ENCODE measurements at regions not wholly inside any gene's neighbourhood (a gene's known extent, or its start where the extent isn't known, plus 50 kb on each side); places are given as distances from the start of the nearest gene placed in this dataset.

GRCh38 chr1:101170506-101171050 is 66.2 kb upstream of the S1PR1 start:
- TF ChIP-seq, protein P1, sequence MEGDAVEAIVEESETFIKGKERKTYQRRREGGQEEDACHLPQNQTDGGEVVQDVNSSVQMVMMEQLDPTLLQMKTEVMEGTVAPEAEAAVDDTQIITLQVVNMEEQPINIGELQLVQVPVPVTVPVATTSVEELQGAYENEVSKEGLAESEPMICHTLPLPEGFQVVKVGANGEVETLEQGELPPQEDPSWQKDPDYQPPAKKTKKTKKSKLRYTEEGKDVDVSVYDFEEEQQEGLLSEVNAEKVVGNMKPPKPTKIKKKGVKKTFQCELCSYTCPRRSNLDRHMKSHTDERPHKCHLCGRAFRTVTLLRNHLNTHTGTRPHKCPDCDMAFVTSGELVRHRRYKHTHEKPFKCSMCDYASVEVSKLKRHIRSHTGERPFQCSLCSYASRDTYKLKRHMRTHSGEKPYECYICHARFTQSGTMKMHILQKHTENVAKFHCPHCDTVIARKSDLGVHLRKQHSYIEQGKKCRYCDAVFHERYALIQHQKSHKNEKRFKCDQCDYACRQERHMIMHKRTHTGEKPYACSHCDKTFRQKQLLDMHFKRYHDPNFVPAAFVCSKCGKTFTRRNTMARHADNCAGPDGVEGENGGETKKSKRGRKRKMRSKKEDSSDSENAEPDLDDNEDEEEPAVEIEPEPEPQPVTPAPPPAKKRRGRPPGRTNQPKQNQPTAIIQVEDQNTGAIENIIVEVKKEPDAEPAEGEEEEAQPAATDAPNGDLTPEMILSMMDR (conservative IDR thresholded peaks at IDR 0.05; ENCODE audit: low read length) = no peak
- no peak for TF ChIP-seq EZH2phosphoT487 (IDR thresholded peaks at IDR 0.05; ENCODE audit: borderline replicate concordance)
